Caco-2 (cell line): ENCODE measurements at regions not wholly inside any gene's neighbourhood (a gene's known extent, or its start where the extent isn't known, plus 50 kb on each side); places are given as distances from the start of the nearest gene placed in this dataset.
"Not testable (repeated sequence)": the region's sequence is repeated elsewhere in the genome, so short reads cannot be mapped to it uniquely, and the experiment has no call there.

ENCODE experiments used
- BruUV-seq: library from RNA; stranded (reverse); fragments of 400-500 nt; replicated peaks from 2 replicates; lab custom pipeline; 2021; lab: Mats Ljungman, UMichigan
- CTCF ChIA-PET: fragments of 300-600 bp; sonication (Branson Sonifier 250); formaldehyde crosslinking; loops from one replicate; lab custom pipeline; 2022; ENCODE audit warnings: antibody characterized with exemption; lab: Charles Lee
- POLR2A ChIA-PET: fragments of 300-600 bp; sonication (Branson Sonifier 250); formaldehyde crosslinking; loops from one replicate; lab custom pipeline; 2022; ENCODE audit warnings: antibody characterized with exemption; lab: Charles Lee
- DNase-seq, 2 experiments: peaks; one replicate each; pipeline versions ENCODE4 v3.0.0 to v3.0.0-alpha.2; 2020 to 2022
- H3K27me3 ChIP-seq: replicated peaks from 2 replicates; pipeline ENCODE4 v1.6.0; 2011; ENCODE audit warnings: low read length; ENCODE audit not compliant: control insufficient read depth, insufficient read depth
- H3K36me3 ChIP-seq: 2 replicates; pipeline ENCODE4 v1.5.1; 2011; ENCODE audit warnings: low read length; ENCODE audit not compliant: control insufficient read depth, insufficient read depth
- H3K4me1 ChIP-seq: fragments of 250-450 bp; sonication (Bioruptor Pico); 2 replicates; pipeline ENCODE4 v1.5.1; 2020; ENCODE audit warnings: mild to moderate bottlenecking
- H3K4me3 ChIP-seq: 2 replicates; pipeline ENCODE4 v1.5.1; 2011; ENCODE audit warnings: low read depth, mild to moderate bottlenecking, control low read depth, low read length
- H3K9me3 ChIP-seq: fragments of 250-450 bp; sonication (Bioruptor Pico); 2 replicates; pipeline ENCODE4 v1.5.1; 2020; ENCODE audit warnings: mild to moderate bottlenecking, moderate library complexity
- H3K27ac Mint-ChIP-seq: one replicate; pipeline ENCODE4 v1.8.0; 2022; ENCODE audit warnings: mixed read lengths; ENCODE audit not compliant: unreplicated experiment
- H3K27me3 Mint-ChIP-seq: one replicate; pipeline ENCODE4 v1.8.0; 2022; ENCODE audit warnings: mixed read lengths; ENCODE audit not compliant: insufficient read depth, unreplicated experiment
- H3K36me3 Mint-ChIP-seq: one replicate; pipeline ENCODE4 v1.8.0; 2022; ENCODE audit warnings: mild to moderate bottlenecking, mixed read lengths; ENCODE audit not compliant: insufficient read depth, unreplicated experiment
- H3K4me1 Mint-ChIP-seq: one replicate; pipeline ENCODE4 v1.8.0; 2022; ENCODE audit warnings: low read depth, mixed read lengths; ENCODE audit not compliant: unreplicated experiment
- H3K4me3 Mint-ChIP-seq: one replicate; pipeline ENCODE4 v1.8.0; 2022; ENCODE audit warnings: mild to moderate bottlenecking, moderate library complexity, mixed read lengths; ENCODE audit not compliant: unreplicated experiment
- H3K9me3 Mint-ChIP-seq: one replicate; pipeline ENCODE4 v1.8.0; 2022; ENCODE audit warnings: mixed read lengths; ENCODE audit not compliant: unreplicated experiment
- intact Hi-C: fragments of 100-400 bp; cut with micrococcal nuclease; formaldehyde crosslinking; loops from one replicate; pipeline ENCODE4 v1.10.0; 2022; ENCODE audit not compliant: unreplicated experiment
- TF ChIP-seq, protein P1 (sequence below), 2 experiments: fragments of 200-600 bp in 1 of 2; IDR thresholded peaks; 1 replicate in 1 of 2; 2 replicates in 1 of 2; pipeline versions ENCODE4 v1.5.1 to v1.8.0; 2011 to 2022; ENCODE audit warnings: antibody characterized with exemption in 1 of 2, control low read depth in 1 of 2, inconsistent platforms in 1 of 2, low read depth in 1 of 2, low read length in 1 of 2, mild to moderate bottlenecking in 1 of 2, moderate library complexity in 1 of 2; ENCODE audit not compliant: insufficient read depth in 1 of 2, severe bottlenecking in 1 of 2, unreplicated experiment in 1 of 2

DNA sequence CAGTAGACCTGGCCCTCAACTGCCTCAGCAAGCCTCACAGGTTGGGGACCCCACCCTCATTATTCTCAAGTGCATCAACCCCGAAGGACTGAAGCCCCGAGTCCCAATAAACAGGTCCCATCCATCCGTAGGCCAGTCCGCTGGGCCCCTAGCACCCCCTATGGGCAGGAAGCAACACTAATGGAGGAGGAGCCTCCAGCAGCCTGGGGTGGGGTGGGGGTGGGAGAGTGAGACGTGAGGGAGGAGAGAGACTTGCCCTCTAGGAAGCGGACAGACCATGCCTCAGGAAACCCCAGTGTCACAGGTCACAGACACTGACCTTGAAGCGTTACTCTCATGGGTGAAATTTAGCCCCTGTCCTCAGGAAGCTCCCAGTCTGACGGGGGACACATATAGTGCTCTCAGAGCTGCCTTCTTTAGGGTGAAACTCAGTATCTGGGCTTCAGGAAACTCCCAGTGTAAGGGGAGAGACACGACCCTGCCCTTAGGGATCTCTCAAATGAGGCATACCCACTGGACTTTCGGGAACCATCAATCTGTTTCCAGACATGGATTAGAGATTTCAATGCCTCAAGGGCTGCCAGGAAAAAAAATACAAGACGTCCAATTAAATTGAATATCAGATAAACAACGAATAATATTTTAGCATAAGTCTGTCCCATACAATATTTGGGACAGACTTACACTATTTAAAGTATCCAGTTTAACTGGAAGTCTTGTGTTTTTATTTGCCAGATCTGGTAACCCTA lies 125.8 kb downstream of the MRPL14 start:
- BruUV-seq = no TSS peak
- H3K36me3 ChIP-seq = no peaks in the 10 kb centered on the region
- CTCF ChIA-PET = interaction anchor here (1.2 kb wide), 2 partner anchors 75 to 78 kb away, joined by 3 to 4 read pairs; no protein-coding TSS in a partner anchor
- H3K27me3 ChIP-seq = no peaks in the 10 kb centered on the region
- no peaks in the 10 kb centered on the region for H3K4me1 Mint-ChIP-seq
- H3K4me3 ChIP-seq = peak overlapping the region; percentile 49
- peak overlapping the region; percentile 75 for H3K27ac Mint-ChIP-seq
- no peaks in the 10 kb centered on the region for H3K9me3 ChIP-seq
- intact Hi-C loops = loop anchor here (1.0 to 5.0 kb wide), 3 partner anchors 72 to 229 kb away; partner anchors contain the start of gene VEGFA
- TF ChIP-seq, protein P1, sequence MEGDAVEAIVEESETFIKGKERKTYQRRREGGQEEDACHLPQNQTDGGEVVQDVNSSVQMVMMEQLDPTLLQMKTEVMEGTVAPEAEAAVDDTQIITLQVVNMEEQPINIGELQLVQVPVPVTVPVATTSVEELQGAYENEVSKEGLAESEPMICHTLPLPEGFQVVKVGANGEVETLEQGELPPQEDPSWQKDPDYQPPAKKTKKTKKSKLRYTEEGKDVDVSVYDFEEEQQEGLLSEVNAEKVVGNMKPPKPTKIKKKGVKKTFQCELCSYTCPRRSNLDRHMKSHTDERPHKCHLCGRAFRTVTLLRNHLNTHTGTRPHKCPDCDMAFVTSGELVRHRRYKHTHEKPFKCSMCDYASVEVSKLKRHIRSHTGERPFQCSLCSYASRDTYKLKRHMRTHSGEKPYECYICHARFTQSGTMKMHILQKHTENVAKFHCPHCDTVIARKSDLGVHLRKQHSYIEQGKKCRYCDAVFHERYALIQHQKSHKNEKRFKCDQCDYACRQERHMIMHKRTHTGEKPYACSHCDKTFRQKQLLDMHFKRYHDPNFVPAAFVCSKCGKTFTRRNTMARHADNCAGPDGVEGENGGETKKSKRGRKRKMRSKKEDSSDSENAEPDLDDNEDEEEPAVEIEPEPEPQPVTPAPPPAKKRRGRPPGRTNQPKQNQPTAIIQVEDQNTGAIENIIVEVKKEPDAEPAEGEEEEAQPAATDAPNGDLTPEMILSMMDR (IDR thresholded peaks at IDR 0.05; ENCODE audit: insufficient read depth in 1 of 2, low read depth in 1 of 2, low read length in 1 of 2, severe bottlenecking in 1 of 2, unreplicated experiment in 1 of 2) = peak; percentile 20
- peaks cover 5% of the 10 kb centered on the region for H3K36me3 Mint-ChIP-seq
- peak overlapping the region; percentile 66 for H3K4me3 Mint-ChIP-seq
- POLR2A ChIA-PET = interaction anchor here (0.7 to 1.2 kb wide), 2 partner anchors 75 to 231 kb away, joined by 3 to 5 read pairs; partner anchors contain the start of gene VEGFA
- DNase-seq = peak; percentile 46 to 54
- H3K27me3 Mint-ChIP-seq = no peaks in the 10 kb centered on the region
- peaks cover 21% of the 10 kb centered on the region for H3K4me1 ChIP-seq
- no peaks in the 10 kb centered on the region for H3K9me3 Mint-ChIP-seq

DNA sequence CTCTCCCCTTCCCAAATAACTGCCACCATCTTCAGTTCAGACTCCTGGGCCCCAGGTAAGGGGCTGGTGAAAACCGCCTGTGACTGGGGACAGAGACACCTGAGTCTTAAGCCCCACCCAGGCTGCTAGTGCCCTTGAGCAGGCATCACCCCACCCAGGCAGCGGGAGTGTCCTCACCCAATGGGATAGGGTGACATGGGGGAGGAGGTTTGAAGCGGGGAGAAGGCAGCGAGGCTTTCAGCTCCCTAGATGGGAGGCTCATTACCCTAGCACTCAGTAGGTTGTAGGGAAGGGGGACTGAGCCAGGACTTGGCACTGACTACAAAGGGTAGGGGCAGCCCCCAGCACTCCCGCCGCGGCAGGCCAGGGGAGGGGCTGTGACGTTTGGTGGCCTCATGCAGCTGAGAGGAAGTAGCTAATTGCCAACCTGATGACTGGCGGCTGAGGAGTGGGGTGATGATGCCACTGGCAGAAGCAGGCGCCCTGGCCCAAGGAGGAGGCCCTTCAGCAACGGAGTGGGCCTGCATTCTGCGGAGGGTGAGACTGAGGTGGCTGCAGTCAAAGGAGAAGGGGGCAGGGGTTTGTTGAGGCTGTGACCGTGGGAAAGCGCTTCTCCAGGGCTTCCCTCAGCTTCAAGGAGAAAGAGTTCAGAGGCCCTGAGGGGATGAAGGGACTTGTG lies 126.9 kb downstream of the MRPL14 start:
- no peaks in the 10 kb centered on the region for H3K27me3 Mint-ChIP-seq
- H3K27ac Mint-ChIP-seq = peak overlapping the region; percentile 71
- no peaks in the 10 kb centered on the region for H3K9me3 Mint-ChIP-seq
- CTCF ChIA-PET = interaction anchor here (0.6 kb wide), 1 partner anchor 306 kb away, joined by 5 read pairs; no protein-coding TSS in a partner anchor
- POLR2A ChIA-PET = no interaction called here
- H3K27me3 ChIP-seq = no peaks in the 10 kb centered on the region
- peaks cover 5% of the 10 kb centered on the region for H3K36me3 Mint-ChIP-seq
- H3K9me3 ChIP-seq = no peaks in the 10 kb centered on the region
- H3K4me3 Mint-ChIP-seq = no peak overlapping the region
- TF ChIP-seq, protein P1 (IDR thresholded peaks at IDR 0.05; ENCODE audit: insufficient read depth in 1 of 2, low read depth in 1 of 2, low read length in 1 of 2, severe bottlenecking in 1 of 2, unreplicated experiment in 1 of 2) = no peak
- H3K36me3 ChIP-seq = no peaks in the 10 kb centered on the region
- H3K4me1 Mint-ChIP-seq = no peaks in the 10 kb centered on the region
- intact Hi-C loops = loop anchor here (5.0 kb wide), 1 partner anchor 228 kb away; the partner anchor contains the start of gene VEGFA
- no peak overlapping the region for H3K4me3 ChIP-seq
- H3K4me1 ChIP-seq = peaks cover 14% of the 10 kb centered on the region
- DNase-seq = peak in 1 of 2 experiments; percentile 26
- no TSS peak for BruUV-seq

DNA sequence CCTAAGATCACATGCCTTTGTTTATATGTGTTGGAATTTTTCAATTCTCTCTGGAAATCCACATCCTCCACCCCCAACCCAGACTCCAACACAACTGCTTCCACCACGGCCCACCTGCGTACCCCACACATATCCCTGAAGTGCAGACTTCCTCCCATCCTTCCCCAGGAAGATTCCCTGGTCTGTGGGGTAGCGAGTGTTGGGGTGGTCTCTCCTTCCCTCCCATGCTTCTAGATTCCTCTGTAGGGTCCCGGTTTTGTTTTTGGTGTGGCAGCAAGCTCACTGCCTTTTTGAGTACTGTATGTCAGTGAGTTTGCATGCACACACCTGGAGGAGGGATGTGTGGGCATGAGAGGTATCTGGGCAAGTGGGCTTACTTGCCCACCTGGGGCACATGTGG lies 127.6 kb downstream of the MRPL14 start:
- Mint-ChIP-seq H3K27ac (peak overlapping the region; percentile 71), H3K36me3 (peaks cover 5% of the 10 kb centered on the region), H3K9me3 (no peaks in the 10 kb centered on the region), H3K27me3 (no peaks in the 10 kb centered on the region), H3K4me3 (no peak overlapping the region), H3K4me1 (no peaks in the 10 kb centered on the region)
- TF ChIP-seq, protein P1 (IDR thresholded peaks at IDR 0.05; ENCODE audit: insufficient read depth in 1 of 2, low read depth in 1 of 2, low read length in 1 of 2, severe bottlenecking in 1 of 2, unreplicated experiment in 1 of 2) = no peak
- ChIA-PET POLR2A (no interaction called here), CTCF (no interaction called here)
- intact Hi-C loops = loop anchor here (5.0 kb wide), 1 partner anchor 227 kb away; the partner anchor contains the start of gene VEGFA
- BruUV-seq = no TSS peak
- H3K36me3 ChIP-seq = no peaks in the 10 kb centered on the region
- no peaks in the 10 kb centered on the region for H3K9me3 ChIP-seq
- no peaks in the 10 kb centered on the region for H3K27me3 ChIP-seq
- H3K4me3 ChIP-seq = no peak overlapping the region
- peaks cover 14% of the 10 kb centered on the region for H3K4me1 ChIP-seq
- no peak for DNase-seq

GRCh38 chr6:43998592-43999243 lies 128.5 kb downstream of the MRPL14 start:
- peaks cover 22% of the 10 kb centered on the region for H3K4me1 ChIP-seq
- CTCF ChIA-PET, H3K4me3 Mint-ChIP-seq, H3K27ac Mint-ChIP-seq, H3K9me3 Mint-ChIP-seq, H3K27me3 Mint-ChIP-seq, H3K4me1 Mint-ChIP-seq, intact Hi-C loops, H3K36me3 ChIP-seq, H3K4me3 ChIP-seq, H3K36me3 Mint-ChIP-seq, POLR2A ChIA-PET, H3K9me3 ChIP-seq, H3K27me3 ChIP-seq: not testable (repeated sequence)
- BruUV-seq = TSS peak; percentile 42
- peak in 1 of 2 experiments; percentile 34 for DNase-seq
